Activated CD4-positive, alpha-beta T cell treated with anti-CD3 and anti-CD28 coated beads for 48 hours (primary cell): ENCODE measurements at regions not wholly inside any gene's neighbourhood (a gene's known extent, or its start where the extent isn't known, plus 50 kb on each side); places are given as distances from the start of the nearest gene placed in this dataset.
"Not testable (repeated sequence)": the region's sequence is repeated elsewhere in the genome, so short reads cannot be mapped to it uniquely, and the experiment has no call there.

Source experiments
- DNase-seq: peaks from one replicate; pipeline ENCODE4 v3.0.0-alpha.2; 2020

GRCh38 chr15:77838595-77838994 is 205.9 kb upstream of the LINGO1 start:
- no peak for DNase-seq

- DNase-seq = no peak
These were observed 205.3 kb upstream of the LINGO1 start for GRCh38 chr15:77838061-77838460.

DNA sequence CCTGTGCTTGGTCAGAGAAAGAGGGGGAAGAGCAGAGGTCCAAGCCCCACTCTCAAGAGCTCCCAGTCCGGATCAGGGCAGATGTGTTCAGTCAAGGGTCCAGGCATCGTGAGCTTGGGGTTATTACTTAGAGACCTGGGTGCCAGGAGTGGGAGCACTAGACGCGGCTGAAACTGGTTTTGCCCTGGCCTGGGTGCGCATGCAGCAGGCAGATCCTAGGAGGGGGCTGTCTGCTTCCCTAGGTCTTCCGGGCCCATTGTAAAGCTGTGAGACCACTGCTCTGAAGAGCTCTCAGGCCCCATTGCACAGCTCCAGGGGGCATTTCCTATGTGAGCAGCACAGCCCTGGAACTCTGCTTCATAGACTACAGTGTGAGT is 204.9 kb upstream of the LINGO1 start:
- no peak for DNase-seq

GRCh38 chr15:77836906-77837648 is 204.4 kb upstream of the LINGO1 start:
- DNase-seq = no peak

DNA sequence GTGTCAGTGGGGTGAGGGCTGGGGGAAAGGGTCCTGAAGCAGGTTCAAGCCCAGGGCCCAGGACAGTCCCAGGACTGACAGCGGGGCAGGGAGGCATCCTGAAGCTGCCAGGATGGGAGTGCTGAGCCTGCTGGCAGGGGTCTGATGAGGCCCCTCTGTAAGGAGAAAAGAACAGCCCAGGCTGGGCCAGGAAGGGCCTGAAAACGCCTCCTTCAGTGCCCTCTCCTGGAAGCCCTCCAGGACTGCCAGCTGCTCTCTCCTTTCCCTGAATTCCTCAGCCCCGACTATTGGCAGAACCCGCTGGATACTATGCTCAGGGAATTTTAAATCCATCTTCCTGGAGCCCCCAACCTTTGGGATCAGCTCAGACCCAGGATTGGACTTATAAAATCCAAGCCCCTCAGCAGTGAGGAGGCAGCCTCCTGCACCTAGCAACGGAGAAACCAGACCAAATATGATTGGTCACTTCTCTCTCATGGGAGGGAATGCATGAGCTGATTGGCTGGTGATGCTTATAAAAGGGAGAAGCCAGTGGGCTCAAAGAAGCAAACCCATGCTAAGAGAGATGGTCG is 203.5 kb upstream of the LINGO1 start:
- no peak for DNase-seq

GRCh38 chr15:77834276-77834990 is 201.7 kb upstream of the LINGO1 start:
- DNase-seq = no peak

DNA sequence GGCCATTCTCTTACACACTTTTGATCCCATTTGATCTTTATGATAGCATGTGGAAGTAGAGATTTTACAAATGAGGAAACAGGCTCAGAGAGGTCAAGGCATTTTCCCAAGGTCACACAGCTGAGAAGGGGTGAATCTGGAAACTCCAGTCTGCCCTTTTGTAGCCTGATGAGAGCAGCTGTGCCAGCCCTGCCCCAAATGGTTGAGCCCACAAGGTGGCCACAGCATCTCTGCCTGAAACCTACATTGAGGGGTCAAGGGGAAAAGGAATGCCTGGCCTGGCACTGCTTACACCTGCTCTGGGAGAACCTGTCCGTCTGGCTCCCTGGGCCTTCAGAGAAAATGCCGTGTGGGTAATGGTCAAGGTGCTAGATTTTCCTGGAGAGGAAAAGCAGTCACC is 200.2 kb upstream of the LINGO1 start:
- DNase-seq = no peak

DNA sequence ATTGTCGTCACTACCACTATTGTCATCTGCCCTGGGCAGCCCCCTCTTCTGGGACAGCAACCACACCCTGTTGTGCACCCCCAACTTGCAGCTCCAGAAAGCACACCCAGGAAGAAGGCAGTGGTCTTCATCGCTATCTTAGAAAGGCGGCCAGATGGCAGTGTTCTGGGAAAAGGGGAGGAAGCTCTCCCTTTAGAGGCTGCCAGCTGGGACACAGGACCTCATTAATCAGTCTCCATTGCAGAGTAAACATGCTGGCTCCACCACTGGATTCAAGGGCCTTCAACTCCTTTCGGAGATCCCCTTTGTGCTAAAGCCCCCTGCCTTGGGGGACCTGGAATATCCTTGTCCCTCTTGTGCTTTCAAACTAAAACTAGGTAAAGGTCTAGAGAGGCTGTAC is 199.3 kb upstream of the LINGO1 start:
- no peak for DNase-seq

- no peak for DNase-seq
These were observed 197.3 kb upstream of the LINGO1 start for GRCh38 chr15:77830051-77830468.

GRCh38 chr15:77829331-77829730 is 196.6 kb upstream of the LINGO1 start:
- DNase-seq = not testable (repeated sequence)

DNA sequence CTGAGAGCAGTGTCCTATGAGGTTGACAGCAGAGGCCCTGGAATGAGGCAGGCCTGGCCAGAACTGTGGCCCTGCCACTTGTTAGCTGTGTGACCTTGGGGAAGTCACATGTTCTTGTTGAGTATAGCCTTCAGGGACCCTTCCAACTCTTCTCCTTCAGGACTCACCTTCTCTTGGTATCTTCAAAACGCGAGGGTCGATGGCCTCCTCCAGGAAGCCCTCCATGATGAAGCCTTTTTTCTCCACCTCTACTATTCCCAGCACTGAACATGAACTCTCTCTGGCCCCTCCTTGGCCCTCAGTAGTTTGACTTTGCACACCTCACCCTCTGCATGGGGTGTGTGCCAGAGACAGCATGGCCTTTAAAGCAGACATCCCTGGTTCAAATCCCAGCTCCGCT is 195.1 kb upstream of the LINGO1 start:
- DNase-seq = no peak

GRCh38 chr15:77826006-77826695 is 193.4 kb upstream of the LINGO1 start:
- no peak for DNase-seq

GRCh38 chr15:77825546-77825945 is 192.8 kb upstream of the LINGO1 start:
- DNase-seq = no peak

- no peak for DNase-seq
These were observed 192.5 kb upstream of the LINGO1 start for GRCh38 chr15:77825252-77825542.

DNA sequence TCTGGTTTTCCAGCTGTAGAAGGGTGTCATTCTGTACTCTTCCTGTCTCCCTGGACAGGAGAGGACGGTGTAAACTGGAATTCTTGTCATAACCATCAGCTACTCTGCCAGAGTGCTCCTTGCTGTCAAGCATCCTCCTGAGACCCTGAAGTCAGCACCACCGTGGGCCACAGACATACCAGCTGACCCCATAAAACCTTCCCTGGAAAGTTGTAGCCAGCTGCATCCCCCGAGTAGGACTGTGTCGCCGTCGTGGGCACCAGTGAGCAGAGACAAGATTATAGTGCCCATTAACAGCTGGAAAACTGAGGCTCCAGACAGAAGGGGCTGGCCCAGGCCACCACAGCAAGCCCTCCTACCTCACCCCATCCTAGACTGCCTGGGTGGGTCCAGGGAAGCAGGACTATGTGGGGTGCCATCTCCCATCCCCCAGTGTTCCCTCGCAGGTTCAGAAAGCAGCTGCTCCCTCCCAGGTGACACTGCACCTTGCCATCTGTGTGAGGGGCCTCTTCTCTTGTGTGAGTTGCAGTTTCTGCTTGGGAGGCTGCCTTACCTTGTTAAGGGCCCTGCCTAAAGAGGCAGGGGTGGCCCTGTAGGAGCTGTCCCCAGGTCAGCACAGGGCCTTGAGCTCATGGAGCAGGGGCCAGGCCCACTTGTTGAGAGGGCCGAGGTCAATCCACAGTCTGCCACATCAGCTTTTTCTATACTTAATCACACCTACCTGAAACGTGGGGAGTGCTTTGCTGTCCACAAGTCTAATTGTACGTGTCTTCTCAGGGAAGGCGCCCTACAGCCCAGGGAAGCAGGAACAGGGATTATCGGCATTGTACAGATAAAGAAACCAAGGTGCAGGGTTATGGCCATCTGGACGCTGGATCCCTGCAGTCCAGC is 191.9 kb upstream of the LINGO1 start:
- no peak for DNase-seq

- DNase-seq = no peak
These were observed 191.0 kb upstream of the LINGO1 start for GRCh38 chr15:77823736-77824135.

DNA sequence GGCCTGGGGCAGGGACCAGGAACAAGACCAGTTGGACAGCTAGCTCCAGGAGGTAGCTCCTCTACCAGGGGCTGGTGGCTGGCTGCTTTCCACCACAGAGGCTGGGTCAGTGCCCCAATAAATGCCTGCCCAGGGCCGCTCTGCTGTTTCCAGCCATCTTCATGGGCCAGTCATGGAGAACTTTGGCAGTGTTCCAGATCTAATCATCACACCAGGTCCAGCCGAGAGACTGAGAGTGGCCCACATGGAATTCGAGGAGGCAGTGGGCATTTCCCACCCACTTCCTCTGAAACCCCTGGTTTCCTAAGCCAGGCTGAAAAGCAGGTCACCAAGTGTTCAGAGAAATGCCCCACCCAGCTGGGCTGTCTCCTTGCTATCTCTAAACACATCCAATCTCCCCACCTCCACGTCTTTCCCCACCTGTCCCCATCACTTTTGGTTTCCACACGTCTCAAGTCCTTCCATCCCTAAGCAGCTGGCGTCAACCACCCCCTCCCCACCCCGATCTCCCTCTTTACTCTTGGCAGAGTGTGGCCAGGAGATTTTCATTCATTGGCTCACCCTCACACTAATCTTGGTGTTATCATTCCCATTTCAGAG is 190.0 kb upstream of the LINGO1 start:
- no peak for DNase-seq

GRCh38 chr15:77821959-77822256 is 189.2 kb upstream of the LINGO1 start:
- DNase-seq = no peak

- peak; percentile 65 for DNase-seq
These were observed 188.7 kb upstream of the LINGO1 start for GRCh38 chr15:77821188-77821958.

DNA sequence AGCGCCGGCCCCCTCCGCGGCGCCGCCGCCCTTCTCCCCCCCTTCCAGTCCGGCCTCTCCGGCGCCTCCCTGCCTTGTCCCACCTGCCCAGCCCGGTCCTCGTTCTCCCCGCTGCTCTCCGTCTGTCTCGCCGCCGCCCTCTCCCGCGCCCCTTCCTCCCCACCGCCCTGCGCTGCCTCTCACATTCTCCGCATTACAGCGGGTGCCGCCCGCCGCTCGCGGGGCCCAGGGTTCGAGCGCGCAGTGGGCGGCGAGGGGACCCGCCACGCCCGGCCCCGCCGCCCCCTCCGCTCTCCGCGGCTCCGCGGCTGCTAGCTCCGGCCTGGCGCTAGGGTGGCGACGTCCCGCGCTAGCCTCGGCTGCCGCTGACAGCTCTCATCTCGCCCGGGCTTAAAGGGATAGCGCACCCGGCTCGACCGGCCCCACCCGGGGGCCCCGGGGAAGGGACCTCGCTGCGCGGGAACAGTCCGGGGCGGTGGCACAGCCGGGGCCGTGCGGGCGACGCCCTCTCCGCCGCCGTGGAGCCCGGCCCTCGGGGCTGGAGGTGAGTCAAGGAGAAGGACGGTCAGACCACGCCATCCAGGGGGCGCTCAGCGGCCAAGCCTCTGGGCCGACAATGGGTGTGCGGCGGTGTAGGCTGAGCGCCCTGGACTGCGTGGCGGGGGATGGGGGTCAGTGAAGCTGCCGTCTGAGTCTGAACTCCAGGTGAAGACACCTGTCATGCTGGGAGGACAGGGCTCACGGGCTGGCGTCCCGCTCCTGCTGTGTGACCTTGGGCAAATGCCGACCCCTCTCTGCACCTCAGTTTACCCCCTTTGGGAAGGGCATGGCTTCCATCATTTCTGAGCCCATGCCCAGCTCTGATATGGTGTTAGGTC is 187.4 kb upstream of the LINGO1 start:
- DNase-seq = no peak
